Smooth muscle cell (in vitro differentiated cells): ENCODE measurements at regions not wholly inside any gene's neighbourhood (a gene's known extent, or its start where the extent isn't known, plus 50 kb on each side); places are given as distances from the start of the nearest gene placed in this dataset.

Experiments
- DNase-seq: peaks from one replicate; lab custom pipeline; 2025; ENCODE audit not compliant: unreplicated experiment; lab: John Stamatoyannopoulos, UW
- H2AFZ ChIP-seq: fragments of 200-600 bp; sonication (generic); 2 replicates; pipeline ENCODE4 v1.6.0; 2016; ENCODE audit warnings: antibody characterized with exemption, low read depth, mild to moderate bottlenecking
- H3F3A ChIP-seq: fragments of 200-600 bp; sonication (generic); 2 replicates; pipeline ENCODE4 v1.6.0; 2017; ENCODE audit warnings: antibody characterized with exemption, low read depth
- H3K27ac ChIP-seq: fragments of 200-600 bp; sonication (generic); 2 replicates; pipeline ENCODE4 v1.5.1; 2016; ENCODE audit warnings: low read depth, mild to moderate bottlenecking
- H3K27me3 ChIP-seq: fragments of 200-600 bp; sonication (generic); 2 replicates; pipeline ENCODE4 v1.6.1; 2016; ENCODE audit warnings: low read depth, mild to moderate bottlenecking
- H3K36me3 ChIP-seq: fragments of 200-600 bp; sonication (generic); 2 replicates; pipeline ENCODE4 v1.5.1; 2016; ENCODE audit warnings: low read depth
- H3K4me1 ChIP-seq: fragments of 200-600 bp; sonication (generic); 2 replicates; pipeline ENCODE4 v1.5.1; 2016; ENCODE audit warnings: low read depth
- H3K4me2 ChIP-seq: fragments of 200-600 bp; sonication (generic); 2 replicates; pipeline ENCODE4 v1.6.0; 2016; ENCODE audit warnings: mild to moderate bottlenecking
- H3K4me3 ChIP-seq: fragments of 200-600 bp; sonication (generic); 2 replicates; pipeline ENCODE4 v1.5.1; 2016; ENCODE audit warnings: mild to moderate bottlenecking
- H3K79me2 ChIP-seq: fragments of 200-600 bp; sonication (generic); 2 replicates; pipeline ENCODE4 v1.6.0; 2016; ENCODE audit warnings: low read depth, mild to moderate bottlenecking
- H3K9ac ChIP-seq: fragments of 200-600 bp; sonication (generic); 2 replicates; pipeline ENCODE4 v1.6.0; 2016; ENCODE audit warnings: low read depth
- H3K9me3 ChIP-seq: fragments of 200-600 bp; sonication (generic); replicated peaks from 2 replicates; pipeline ENCODE4 v1.5.1; 2016; ENCODE audit warnings: low read depth
- H4K20me1 ChIP-seq: fragments of 200-600 bp; sonication (generic); 2 replicates; pipeline ENCODE4 v1.6.0; 2016; ENCODE audit warnings: low read depth
- WGBS: methylation state at CpG from one replicate; pipeline ENCODE4 v1.1.7; 2016; ENCODE audit warnings: low lambda C conversion rate; 5-methylcytosine and 5-hydroxymethylcytosine counted together
- TF ChIP-seq, protein P1 (sequence below): fragments of 200-600 bp; sonication (generic); IDR thresholded peaks from 2 replicates; pipeline ENCODE4 v1.5.1; 2017; ENCODE audit warnings: borderline replicate concordance, mild to moderate bottlenecking, antibody characterized with exemption; ENCODE audit not compliant: insufficient read depth, poor library complexity, severe bottlenecking

DNA sequence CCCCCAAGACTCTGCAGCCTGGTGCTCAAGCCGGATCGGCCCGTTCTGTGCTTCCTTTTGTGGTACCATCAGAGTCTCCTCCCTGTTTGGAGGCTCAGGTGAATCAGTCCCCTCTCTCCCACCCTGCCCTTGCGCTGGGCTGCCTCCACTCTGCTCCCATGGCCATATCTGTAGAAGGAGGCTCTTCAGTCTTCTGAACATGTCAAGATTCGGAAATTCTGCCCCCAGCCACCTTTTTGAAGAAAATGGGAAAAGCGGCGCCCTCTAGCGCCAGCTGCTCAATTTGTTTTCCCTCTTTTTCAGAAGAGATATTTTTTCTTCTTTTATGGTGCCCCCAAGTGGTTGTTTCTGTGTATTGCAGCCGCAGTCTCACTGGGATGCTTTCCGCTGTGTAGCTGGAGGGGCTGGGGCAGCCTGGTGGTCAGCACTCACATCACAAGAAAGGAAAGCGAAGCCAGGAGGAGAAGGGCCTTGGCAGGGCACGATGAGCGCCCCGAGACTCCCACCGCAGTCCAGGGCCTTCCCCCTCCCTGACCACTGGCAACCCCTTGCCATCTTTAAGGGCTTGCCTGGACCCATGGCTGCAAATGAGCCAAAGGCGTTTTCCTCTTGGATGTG, 58.4 kb upstream of the CACNA1E start:
- 27% methylated on average over 16 of the region's 16 CpGs for WGBS
- Histone ChIP-seq H3K9me3 (no peaks in the 10 kb centered on the region), H3F3A (no peaks in the 10 kb centered on the region), H3K4me1 (no peaks in the 10 kb centered on the region), H2AFZ (no peak overlapping the region), H3K27ac (no peak overlapping the region), H3K4me3 (no peak overlapping the region), H3K27me3 (peaks cover 8% of the 10 kb centered on the region), H3K36me3 (no peaks in the 10 kb centered on the region), H3K9ac (no peak overlapping the region), H4K20me1 (no peaks in the 10 kb centered on the region), H3K4me2 (no peak overlapping the region), H3K79me2 (no peaks in the 10 kb centered on the region)
- peak; percentile 32 for DNase-seq
- TF ChIP-seq, protein P1, sequence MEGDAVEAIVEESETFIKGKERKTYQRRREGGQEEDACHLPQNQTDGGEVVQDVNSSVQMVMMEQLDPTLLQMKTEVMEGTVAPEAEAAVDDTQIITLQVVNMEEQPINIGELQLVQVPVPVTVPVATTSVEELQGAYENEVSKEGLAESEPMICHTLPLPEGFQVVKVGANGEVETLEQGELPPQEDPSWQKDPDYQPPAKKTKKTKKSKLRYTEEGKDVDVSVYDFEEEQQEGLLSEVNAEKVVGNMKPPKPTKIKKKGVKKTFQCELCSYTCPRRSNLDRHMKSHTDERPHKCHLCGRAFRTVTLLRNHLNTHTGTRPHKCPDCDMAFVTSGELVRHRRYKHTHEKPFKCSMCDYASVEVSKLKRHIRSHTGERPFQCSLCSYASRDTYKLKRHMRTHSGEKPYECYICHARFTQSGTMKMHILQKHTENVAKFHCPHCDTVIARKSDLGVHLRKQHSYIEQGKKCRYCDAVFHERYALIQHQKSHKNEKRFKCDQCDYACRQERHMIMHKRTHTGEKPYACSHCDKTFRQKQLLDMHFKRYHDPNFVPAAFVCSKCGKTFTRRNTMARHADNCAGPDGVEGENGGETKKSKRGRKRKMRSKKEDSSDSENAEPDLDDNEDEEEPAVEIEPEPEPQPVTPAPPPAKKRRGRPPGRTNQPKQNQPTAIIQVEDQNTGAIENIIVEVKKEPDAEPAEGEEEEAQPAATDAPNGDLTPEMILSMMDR, result peak; percentile 99

DNA sequence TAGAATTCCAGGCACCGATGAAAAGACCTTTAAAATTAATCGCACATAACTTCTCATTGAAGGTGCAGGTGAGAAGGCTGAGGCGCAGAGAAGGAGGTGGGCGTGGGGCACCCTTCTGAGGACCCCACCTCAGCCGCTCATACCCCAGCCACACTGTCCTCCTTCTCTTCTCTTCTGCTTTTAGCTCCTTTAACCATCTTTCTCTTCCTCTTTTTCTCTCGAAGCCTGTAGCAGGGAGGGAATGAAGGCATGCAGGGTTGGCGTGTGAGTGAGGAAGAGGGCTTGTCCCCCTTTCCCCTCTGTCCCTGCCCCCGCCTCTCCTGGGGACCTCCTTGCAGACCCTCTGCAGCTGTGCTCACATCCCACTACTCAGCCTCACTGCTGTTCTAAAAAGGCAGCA, 57.8 kb upstream of the CACNA1E start:
- H3K36me3 ChIP-seq, result no peaks in the 10 kb centered on the region
- H3K27me3 ChIP-seq, result peaks cover 8% of the 10 kb centered on the region
- 85% methylated on average over 8 of the region's 8 CpGs for WGBS
- H3K27ac ChIP-seq, result no peak overlapping the region
- no peak overlapping the region for H2AFZ ChIP-seq
- no peaks in the 10 kb centered on the region for H4K20me1 ChIP-seq
- H3K9ac ChIP-seq, result no peak overlapping the region
- no peaks in the 10 kb centered on the region for H3K79me2 ChIP-seq
- H3K9me3 ChIP-seq, result no peaks in the 10 kb centered on the region
- TF ChIP-seq, protein P1, result no peak
- H3K4me3 ChIP-seq, result no peak overlapping the region
- peaks cover 2% of the 10 kb centered on the region for H3K4me1 ChIP-seq
- no peaks in the 10 kb centered on the region for H3F3A ChIP-seq
- H3K4me2 ChIP-seq, result no peak overlapping the region
- no peak for DNase-seq

DNA sequence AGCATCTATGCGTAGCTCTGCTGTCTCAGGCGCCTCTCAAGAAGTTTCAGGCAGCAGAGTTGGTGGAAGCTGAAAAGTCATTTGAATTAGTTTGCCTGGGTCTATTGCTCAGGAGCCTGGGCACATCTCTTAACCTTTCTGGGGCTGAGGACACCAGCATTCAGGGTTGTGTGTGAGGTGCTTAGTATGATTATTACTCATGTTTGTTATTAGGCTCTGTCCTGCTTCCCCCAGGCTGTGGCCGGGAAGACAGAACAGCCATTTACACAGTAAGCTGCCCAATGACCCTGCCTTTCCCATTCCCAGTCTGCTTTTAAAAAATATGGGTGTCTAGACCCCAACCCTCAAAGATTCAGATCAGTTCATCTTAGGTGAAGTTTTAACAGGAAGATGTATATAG, 53.9 kb upstream of the CACNA1E start:
- 98% methylated on average over 3 of the region's 3 CpGs for WGBS
- Histone ChIP-seq H3K9me3 (no peaks in the 10 kb centered on the region), H3K79me2 (no peaks in the 10 kb centered on the region), H3K27ac (no peak overlapping the region), H3K9ac (no peak overlapping the region), H3K4me2 (no peak overlapping the region), H3K4me1 (peaks cover 4% of the 10 kb centered on the region), H3F3A (no peaks in the 10 kb centered on the region), H4K20me1 (no peaks in the 10 kb centered on the region), H3K4me3 (no peak overlapping the region), H3K27me3 (peaks cover 8% of the 10 kb centered on the region), H3K36me3 (no peaks in the 10 kb centered on the region), H2AFZ (no peak overlapping the region)
- TF ChIP-seq, protein P1, result no peak
- DNase-seq, result no peak

DNA sequence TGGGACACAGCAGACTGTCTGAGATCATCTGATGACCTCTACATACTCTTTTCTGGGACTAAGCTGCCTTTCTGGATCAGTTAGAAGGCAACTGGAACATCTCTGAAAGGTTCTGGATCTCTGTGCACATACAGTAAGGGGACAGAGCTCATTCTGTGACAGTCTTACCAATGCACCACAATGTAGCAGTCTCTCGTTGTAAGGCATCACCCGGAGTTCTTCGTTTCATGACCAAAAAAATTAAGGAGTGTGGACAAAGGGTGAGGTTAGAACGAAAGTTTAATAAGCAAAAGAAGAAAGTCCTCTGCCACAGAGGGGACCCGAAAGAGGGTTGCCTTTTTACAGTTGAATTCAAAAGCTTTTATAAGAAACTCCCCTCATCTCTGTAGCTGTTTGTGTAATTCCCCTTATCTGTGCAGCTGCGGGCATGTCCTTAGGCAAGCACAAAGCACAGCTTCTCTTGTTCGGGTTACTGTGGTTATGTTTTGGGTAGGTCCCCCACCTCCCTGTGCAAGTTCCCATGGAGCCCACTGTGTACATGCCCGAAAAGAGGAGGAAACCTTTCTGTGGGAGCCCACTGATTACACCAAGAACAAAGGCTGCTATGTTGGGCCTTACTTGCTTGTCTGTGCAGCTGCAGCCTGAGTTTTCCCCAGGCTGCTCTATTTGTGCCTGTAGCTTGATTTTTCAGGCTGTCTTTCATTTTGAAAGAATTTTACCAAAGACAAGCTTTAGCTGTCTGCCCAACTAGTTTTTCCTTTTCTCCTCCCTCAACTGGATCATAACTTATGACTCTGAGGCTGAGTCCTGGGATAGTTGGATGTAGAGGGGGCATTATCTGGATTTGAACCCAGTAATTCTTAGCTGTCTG, 53.1 kb upstream of the CACNA1E start:
- Histone ChIP-seq H3K4me3 (no peak overlapping the region), H4K20me1 (no peaks in the 10 kb centered on the region), H3K79me2 (no peaks in the 10 kb centered on the region), H3K4me1 (peaks cover 4% of the 10 kb centered on the region), H3K9me3 (no peaks in the 10 kb centered on the region), H3K27me3 (peaks cover 8% of the 10 kb centered on the region), H3K4me2 (peak overlapping the region; percentile 16), H2AFZ (peak overlapping the region; percentile 86), H3K27ac (no peak overlapping the region), H3K9ac (no peak overlapping the region), H3F3A (no peaks in the 10 kb centered on the region), H3K36me3 (no peaks in the 10 kb centered on the region)
- TF ChIP-seq, protein P1, result no peak
- no peak for DNase-seq
- 53% methylated on average over 8 of the region's 8 CpGs for WGBS
